GM21423 (cell line): ENCODE measurements at regions not wholly inside any gene's neighbourhood (a gene's known extent, or its start where the extent isn't known, plus 50 kb on each side); places are given as distances from the start of the nearest gene placed in this dataset.
"Not testable (repeated sequence)": the region's sequence is repeated elsewhere in the genome, so short reads cannot be mapped to it uniquely, and the experiment has no call there.

Experiments
- ATAC-seq: cut with Tn5 transposase; IDR thresholded peaks from one replicate; pipeline ENCODE4 v1.9.1; 2021; ENCODE audit warnings: mild to moderate bottlenecking, moderate library complexity; ENCODE audit not compliant: unreplicated experiment

DNA sequence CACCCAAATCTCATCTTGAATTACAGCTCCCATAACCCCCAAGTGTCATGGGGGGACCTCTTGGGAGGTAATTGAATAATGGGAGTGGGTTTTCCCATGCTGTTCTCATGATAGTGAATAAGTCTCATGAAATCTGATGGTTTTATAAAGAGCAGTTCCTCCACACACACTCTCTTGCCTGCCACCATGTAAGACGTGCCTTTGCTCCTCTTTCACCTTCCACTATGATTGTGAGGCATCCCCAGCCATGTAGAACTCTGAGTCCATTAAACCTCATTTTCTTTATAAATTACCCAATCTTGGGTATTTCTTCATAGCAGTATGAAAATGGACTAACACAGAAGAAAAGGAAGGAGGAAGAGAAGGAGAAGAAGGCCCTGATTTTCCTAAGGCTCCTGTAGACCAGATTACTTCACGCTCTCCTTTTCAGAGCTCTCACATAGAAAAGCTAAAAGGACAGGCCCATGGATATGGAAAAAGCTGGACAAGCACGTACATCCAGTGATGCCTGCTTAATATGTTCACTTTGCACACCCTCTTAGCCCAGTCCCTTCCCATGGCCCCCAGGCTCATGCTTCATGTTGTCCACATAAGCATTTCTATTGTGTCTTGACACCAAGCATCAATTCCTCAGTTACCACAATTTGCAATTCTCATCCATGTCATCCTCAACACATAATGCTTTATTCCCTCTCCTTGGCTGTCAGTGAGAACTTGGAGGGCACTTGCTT lies 354.8 kb downstream of the CD83 start:
- no peak for ATAC-seq

DNA sequence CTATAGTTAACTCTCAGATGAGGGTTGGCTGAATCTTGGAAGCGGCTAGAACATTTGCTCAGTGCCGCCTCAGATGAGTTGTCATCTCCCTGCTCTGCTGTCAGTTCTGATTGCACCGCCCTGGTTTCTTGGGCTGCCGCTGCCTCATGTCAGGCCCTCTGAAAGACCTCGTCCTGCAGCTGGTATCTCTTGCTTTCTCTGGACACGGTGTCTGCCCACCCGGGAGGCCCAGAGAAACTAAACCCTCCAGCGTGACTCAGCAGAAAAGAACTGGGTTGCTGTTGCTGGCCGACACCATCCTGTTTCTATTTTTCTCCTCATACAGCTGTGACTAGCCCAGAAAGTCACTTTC lies 355.4 kb downstream of the CD83 start:
- ATAC-seq = no peak

DNA sequence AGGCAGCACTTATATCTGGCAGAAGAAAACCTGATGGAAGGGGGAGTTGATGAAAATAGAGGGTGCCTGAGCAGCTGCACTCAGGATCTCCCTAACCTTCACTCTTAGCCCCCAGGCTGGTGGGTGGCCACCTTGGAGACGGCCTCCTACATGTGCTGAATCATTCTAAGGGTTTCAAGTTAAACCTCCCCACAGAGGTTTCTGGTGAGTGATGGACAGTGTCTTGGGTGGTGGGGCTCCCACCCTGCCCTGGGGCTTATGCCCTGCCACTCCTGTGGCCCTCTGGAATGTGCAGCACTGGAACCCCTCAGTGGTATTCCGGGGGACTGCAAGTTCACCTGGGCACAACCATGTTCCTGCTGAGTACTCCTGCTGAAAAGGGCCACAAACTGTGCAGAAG lies 357.2 kb downstream of the CD83 start:
- no peak for ATAC-seq

DNA sequence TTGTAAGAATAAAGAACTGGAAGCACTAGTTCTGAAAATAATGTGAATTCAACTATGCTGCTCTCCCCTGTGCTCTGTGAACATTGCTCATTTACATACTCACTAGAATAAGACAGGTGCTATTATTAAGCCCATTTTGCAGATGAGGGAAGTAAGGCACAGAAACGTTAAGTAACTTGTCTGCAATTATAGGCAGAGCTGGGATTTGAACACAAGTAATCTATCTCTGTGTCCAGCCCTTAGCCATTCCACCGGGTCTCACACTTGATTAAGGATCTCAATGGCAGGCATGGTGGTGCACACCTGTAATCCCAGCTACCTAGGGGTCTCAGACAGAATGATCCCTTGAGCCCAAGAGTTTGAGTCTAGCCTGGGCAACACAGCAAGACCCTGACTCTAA lies 357.7 kb downstream of the CD83 start:
- ATAC-seq = no peak

DNA sequence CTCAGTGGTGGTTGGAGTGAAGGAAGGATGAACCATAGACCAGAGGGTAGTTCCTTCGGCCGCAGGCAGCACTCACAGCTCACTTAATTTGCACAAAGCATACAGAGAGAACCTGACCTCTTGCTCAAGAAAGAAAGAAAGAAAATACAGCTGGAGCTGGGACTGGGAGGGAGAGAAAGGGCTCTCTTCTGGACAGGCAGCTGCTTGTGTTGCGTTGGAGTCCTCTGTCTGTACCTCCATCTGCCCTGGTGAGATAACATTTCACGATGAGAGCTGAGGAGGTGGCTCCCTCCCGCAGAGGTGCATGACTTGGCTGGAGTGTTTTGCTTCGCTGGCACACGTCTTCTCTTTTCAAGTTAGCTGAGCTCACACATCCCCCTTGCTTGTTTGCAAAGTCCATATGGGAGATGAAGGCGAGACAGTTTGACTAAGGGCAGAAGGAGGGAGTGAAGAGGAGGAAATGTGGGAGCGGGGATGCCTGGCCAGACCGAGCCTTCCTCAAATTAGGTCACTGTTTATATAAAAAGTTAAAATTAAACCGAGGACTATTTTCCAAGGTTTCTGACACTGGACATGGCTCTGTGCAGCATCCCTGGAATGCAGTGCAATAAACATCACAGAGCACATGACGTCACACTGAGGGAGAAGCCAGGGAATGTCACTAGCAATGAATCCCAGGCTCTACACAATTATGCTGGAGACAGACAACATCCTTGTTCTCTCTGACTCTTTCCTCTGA lies 359.4 kb downstream of the CD83 start:
- no peak for ATAC-seq

DNA sequence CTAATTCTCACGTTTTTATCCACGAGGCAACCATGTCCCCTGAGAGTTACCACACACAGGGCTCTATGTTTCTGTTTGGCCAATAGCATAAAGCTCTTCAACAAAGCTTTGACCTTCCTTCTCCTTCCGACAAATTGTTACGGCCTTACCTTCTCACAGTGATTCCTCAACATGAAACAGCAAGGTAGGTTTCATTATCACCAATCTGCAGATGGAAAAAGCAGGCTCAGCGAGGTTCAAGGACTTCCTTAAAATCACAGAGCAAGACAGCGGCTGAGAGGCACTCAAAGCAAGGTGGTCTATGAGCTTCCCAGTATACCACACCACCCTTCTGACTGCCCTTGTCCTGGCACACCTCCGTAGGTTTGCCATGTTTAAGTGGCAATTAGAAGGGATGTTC lies 360.0 kb downstream of the CD83 start:
- no peak for ATAC-seq

DNA sequence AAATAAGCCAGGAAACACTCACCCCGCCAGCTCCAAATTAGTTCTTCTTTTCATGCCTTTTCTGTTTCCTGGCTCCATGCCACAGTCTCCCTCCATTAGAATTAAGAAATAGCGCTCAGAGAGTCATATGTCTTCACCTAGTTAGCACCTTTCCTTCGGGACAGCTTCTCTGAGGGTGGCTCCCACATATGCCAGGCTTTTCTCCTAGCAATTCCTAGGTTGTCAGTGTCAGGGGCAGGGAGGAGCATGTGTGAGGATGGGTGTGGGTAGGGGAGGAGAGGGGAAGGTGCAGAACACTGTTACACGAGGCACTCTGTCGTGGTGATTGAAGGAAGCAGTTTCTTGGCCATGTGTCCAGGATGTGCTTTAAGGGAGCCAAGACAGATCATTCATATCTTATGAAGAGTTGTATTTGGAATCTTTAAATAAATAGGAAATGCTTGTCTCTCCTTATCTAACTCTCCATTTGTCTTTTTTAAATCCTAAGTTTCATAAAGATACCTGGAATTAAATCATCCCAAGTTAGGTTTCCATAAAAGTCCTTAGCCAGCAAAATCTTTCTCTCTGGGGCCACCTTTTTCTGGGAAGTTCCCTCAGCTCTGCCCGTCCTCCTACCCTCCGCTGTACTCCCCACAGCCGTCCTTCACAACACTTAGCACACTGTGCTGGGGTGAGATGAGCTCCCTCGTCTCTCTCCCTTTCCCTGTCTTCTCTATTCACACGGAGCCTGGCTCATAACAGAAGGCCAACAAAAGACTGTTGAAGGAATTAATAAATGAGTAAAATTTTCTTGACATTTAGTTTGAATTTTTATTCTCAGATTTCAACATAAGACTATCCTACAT lies 361.0 kb downstream of the CD83 start:
- no peak for ATAC-seq

DNA sequence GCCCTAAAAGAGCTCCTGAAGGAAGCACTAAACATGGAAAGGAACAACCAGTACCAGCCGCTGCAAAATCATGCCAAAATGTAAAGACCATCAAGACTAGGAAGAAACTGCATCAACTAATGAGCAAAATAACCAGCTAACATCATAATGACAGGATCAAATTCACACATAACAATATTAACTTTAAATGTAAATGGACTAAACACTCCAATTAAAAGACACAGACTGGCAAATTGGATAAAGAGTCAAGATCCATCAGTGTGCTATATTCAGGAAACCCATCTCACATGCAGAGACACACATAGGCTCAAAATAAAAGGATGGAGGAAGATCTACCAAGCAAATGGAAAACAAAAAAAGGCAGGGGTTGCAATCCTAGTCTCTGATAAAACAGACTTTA lies 364.4 kb downstream of the CD83 start:
- ATAC-seq = not testable (repeated sequence)

DNA sequence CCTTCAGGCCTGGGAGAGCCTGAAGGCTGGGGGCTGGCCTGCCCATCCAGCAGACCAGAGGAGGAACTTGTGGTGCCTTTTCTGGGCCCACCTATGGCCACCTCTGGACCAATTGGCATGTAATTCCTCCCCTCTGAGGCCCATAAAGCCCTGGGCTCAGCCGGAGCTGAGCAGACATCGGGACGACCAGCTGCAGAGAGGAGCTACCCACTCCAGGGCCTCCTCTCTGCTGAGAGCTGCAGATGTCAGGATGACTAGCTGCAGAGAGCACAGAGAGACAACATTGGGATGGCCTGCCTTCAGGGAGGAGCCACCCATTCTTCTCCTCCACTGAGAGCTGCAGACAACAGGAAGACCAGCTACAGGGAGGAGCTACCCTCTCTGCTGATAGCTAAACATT lies 370.1 kb downstream of the CD83 start:
- ATAC-seq = no peak

DNA sequence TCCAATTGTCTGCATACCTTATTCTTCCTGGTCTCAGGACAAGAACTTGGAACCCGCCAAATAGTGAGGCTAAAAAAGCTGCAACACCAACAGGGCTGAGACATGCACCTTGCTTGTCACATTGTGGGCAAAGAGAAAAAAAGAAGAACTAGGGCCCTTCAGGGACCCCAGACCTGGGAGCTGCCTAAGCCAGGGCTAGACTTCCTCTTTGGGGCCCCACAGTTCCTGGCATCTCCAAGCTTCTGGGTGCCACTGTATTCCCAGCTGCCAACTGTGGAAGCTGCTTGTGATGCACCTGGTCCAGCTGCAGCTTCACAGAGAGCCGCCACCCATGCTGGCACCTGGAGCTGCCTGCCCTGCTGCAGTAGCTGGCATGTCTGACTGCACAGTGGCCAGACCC lies 370.6 kb downstream of the CD83 start:
- ATAC-seq = no peak

DNA sequence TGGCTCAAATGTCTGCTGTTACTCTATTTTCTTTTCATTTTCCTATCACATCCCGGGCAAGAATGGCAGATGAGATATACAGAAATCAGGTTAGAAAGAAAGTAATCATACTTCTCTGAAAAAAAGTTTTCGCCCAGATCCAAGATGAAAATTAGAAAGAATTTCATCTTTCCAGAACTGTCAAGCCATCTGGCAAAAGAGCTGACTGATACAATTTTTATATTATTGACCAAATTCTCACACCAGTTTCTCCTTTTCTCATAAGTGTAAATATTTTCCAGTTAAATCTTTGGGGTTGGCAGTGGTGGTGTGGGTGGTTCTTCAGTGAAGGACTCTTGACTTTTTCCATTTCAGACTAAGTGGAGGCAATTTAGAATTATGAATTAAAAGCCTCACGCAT lies 371.9 kb downstream of the CD83 start:
- ATAC-seq = no peak

DNA sequence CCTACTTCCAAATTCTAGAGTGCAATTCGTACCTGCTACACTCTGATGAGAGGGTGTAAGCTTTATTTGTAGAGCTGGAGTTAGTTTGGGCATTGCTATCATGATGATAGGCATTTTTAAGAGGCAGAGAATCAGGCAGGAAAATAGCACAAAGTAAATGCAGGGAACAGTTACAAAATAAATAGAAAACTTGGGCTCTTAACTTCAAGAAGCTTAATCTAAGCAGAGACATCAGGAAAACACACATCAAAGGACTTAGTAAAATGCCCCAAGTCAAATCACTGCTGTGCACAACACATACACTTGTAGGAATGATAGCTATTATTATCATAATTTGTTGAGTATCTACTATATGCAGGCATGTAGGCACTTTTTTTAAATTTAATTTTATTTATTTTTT lies 381.2 kb downstream of the CD83 start:
- no peak for ATAC-seq

DNA sequence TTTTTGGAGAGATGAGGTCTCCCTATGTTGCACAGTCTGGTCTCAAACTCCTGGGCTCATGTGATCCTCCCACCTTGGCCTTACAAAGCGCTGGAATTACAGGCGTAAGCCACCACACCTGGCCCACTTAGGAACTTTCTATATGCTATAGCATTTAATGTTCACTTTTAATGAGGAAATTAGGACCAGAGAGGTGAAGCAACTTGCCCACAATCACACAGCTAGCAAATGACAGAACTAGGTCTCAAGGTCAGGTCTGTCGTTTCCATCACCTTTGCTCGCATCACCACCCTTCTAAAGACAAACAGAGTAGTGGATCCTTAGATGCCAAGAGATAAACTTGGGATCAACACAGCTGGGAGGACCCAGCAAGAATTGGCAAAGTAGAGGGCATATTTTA lies 381.7 kb downstream of the CD83 start:
- ATAC-seq = no peak

DNA sequence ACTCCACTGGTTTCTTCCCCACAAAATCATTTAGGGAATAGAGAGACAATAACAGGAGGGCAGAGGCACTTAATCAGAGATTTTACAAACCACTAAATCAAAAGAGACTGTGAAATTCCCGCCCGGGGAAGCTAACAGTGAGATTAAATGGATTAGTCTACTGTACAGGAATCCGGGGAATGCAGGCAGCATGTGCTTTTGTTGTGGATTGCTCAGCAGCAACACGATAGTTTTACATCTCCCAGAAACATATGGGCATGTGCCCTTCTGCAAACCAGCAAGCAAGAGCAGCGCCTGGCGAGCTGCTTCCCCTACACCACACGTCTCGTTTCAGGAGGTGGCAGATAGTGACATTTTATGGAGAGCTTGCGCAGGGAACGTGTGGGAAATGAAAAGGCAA lies 382.3 kb downstream of the CD83 start:
- ATAC-seq = no peak

DNA sequence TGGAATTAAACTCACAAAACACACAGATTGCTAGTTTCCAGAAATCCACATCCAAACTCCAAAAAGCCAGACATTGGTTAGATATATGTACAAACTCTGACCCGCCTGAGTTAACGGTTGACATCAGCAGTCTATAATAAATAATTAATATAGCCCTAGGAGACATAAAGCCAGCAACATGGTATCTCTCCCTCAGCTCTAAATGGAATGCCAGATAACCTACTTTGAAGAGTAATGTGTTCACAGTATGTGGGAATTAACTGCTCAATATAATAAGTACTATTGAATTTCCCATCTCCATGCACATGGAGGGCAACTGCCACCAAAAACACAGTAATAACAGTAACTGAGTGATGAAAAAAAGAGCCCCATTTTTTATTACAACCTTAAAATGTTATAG lies 383.2 kb downstream of the CD83 start:
- no peak for ATAC-seq

DNA sequence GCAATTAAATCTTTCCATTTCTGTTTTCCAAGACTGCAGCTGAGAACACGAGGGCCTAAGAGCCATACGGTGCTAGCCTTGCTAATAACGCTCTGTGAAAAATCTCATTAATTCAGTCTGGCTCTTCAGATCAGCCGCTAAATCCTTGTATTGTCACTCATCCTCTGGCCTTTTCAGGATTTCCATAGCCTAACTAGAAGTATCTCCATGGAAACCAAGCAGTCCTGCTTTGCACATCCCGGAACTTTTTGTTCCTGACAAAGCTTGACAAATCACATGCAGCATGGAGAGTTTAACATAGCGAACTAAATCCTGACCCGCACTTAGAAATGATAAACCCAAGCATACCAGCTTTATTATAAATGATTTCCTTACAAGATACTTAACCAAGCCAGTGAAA lies 383.7 kb downstream of the CD83 start:
- ATAC-seq = no peak

DNA sequence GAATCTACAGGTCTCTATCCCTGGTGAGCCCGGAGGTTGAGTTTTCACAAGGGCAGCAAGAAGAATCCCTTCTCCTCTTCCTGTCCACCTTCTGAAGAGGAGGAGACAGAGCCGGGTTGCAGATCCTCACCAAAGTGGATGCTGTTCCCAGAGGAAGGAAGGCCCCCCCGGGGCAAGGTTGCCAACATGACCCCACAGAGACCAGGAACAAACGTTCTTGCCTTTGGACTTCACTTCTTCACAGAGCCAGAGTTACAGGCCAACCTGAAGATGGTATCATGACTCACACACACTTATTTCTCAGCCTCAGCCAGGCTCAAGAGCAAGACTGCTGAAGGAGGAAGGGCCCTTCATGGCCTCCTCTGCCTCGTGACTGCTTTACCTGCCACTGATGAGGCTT lies 384.3 kb downstream of the CD83 start:
- ATAC-seq = no peak

DNA sequence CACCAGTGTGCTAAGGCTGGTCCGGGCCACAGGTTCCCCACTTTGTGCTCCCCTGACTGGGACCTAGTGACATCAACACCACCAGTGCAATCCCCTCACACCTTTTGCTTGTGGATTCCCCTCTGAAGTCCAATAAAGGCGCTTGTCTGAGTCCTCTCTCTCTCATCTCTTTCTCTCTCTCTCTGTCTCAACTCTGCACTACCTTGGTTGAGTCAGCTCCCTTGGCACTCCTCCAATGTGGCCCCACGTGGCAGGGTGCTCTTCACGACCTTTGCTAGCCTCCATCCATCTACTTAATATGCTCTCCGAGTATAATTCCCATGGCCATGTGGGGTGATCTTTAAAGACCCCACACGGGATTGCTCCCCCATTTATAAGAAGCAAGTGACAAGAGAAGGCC lies 385.0 kb downstream of the CD83 start:
- no peak for ATAC-seq

DNA sequence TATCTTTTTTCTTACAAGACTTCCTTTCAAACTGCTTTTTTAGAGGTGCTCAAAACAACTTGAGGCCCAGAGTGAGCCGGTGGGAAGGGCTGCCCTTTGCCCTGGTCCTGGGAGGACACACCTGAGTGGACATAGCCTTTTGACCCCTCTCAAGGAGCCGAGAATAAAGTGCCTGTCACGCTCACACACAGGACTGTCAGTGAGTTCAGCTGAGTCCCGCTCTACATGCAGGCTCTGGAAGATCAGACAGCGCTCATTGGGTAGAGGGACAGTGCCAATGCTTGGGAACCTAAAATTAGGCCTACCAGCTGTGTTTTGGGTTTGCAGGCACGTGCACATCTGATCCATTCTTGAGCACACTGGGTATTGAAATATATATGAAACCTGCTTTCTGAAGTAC lies 387.8 kb downstream of the CD83 start:
- no peak for ATAC-seq

DNA sequence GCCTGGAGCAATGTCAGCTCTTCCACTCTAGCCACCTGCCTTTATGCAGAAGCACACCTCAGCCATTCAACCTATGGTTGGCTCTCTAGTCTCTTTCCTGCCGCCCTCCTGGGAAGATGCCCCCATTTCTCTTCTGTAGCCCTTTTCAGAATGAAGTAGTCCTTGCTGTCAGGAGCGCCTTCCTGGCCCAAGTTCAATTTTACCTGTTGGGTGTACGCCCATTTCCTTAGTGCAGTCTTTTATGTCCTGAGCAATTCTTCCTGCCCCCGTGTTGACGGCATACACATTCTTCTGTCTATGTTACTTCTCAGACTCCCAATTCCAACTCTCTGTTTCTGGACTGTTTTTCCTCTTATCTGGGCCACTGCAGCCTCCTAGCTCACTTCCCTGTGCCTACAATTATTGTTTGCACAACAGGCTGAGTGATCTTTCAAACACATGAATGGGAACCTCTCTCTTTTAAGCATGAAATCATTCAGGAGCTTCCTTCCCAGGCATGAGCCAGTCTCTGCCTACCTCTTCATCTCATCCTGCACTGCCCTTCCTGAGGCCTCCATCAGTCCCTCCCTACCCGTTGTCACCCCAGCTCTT lies 389.2 kb downstream of the CD83 start:
- no peak for ATAC-seq

DNA sequence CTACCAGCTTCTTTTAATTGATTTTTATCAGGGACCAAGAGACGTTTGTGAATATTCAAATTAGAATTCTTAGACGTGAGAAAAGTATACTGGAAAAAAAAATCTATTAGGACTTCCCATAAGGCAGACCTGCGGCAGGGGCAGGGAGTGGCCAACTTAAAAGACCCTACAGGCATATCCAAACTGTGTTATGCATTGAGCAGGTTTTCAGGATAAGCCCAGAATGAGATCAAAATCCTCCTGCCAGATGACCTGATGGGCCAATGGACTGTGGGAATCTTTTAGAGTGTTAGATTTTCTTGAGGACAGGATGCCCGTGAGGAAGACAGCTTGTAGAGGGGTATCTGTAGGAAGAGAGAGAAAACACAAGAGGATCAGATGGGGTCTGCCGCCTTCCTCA lies 391.5 kb downstream of the CD83 start:
- ATAC-seq = no peak

DNA sequence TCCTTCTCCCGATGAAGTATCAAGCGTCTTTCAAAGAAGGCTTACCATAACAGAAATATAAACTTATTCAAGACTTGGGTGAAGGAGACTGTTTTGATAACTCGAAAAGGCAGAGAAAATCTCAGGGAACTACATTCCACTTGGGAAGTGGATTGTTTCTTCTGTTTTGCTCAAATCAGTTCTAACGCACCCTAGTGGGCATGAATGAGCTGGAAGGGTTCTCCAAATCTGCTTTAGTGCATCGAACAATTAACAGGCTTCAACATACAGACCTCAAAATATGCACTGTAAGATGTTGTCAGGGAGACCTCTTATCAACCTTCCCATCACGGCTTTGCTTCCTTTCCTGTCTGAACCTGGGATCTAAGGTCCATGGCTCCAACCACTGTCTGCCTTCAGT lies 392.5 kb downstream of the CD83 start:
- ATAC-seq = no peak
